ENCODE measurements at regions not wholly inside any gene's neighbourhood (a gene's known extent, or its start where the extent isn't known, plus 50 kb on each side); places are given as distances from the start of the nearest gene placed in this dataset.

- TF ChIP-seq CTCF (IDR thresholded peaks at IDR 0.05; ENCODE audit: insufficient read depth, low read length), result no peak
- no peak for DNase-seq (ENCODE audit: low read depth)
- H3K4me3 ChIP-seq (ENCODE audit: low read depth, low read length), result no peak overlapping the region
These were observed 50.3 kb upstream of the EPB41L1 start for GRCh38 chr20:36104244-36104643.
